H1 (cell line): ENCODE measurements at regions not wholly inside any gene's neighbourhood (a gene's known extent, or its start where the extent isn't known, plus 50 kb on each side); places are given as distances from the start of the nearest gene placed in this dataset.

Source experiments
- CTCF ChIA-PET: fragments of 300-600 bp; sonication (Branson Sonifier 250); formaldehyde crosslinking; loops from one replicate; lab custom pipeline; 2021; ENCODE audit not compliant: partially characterized antibody; lab: Charles Lee
- POLR2A ChIA-PET: fragments of 300-600 bp; sonication (Branson Sonifier 250); formaldehyde crosslinking; loops from one replicate; lab custom pipeline; 2021; ENCODE audit warnings: inconsistent platforms; ENCODE audit not compliant: partially characterized antibody; lab: Charles Lee
- DNase-seq, 2 experiments: peaks; one replicate each; pipeline versions ENCODE4 v3.0.0 to v3.0.0-alpha.2; 2010 to 2022; ENCODE audit warnings: low spot score in 2 of 2, low read depth in 1 of 2, mixed read lengths in 1 of 2
- FAIRE-seq: peaks from 2 replicates; lab custom pipeline; 2011; peaks lifted over from hg19 to GRCh38; lab: Jason Lieb, UNC
- H2AFZ ChIP-seq: 2 replicates; pipeline ENCODE4 v1.8.1; 2012; ENCODE audit warnings: low read length, inconsistent platforms
- H2AK5ac ChIP-seq: 2 replicates; pipeline ENCODE4 v1.6.1; 2013; ENCODE audit warnings: low read depth, low read length
- H2BK120ac ChIP-seq: replicated peaks from 2 replicates; pipeline ENCODE3; 2013; ENCODE audit warnings: low read depth, low read length, inconsistent platforms
- H2BK12ac ChIP-seq: 2 replicates; pipeline ENCODE4 v1.6.1; 2013; ENCODE audit warnings: low read depth, low read length
- H2BK15ac ChIP-seq: 2 replicates; pipeline ENCODE4 v1.6.1; 2013; ENCODE audit warnings: low read length
- H2BK20ac ChIP-seq: 2 replicates; pipeline ENCODE4 v1.6.1; 2013; ENCODE audit warnings: low read length
- H2BK5ac ChIP-seq: 2 replicates; pipeline ENCODE4 v1.6.1; 2013; ENCODE audit warnings: low read depth, low read length
- H3K14ac ChIP-seq: 2 replicates; pipeline ENCODE4 v1.6.1; 2013; ENCODE audit warnings: inconsistent platforms; ENCODE audit not compliant: insufficient read length
- H3K18ac ChIP-seq: 2 replicates; pipeline ENCODE4 v1.6.1; 2013; ENCODE audit warnings: low read length; ENCODE audit errors: extremely low read depth
- H3K23ac ChIP-seq: 2 replicates; pipeline ENCODE4 v1.6.1; 2013; ENCODE audit warnings: inconsistent platforms; ENCODE audit not compliant: insufficient read length
- H3K23me2 ChIP-seq: 2 replicates; pipeline ENCODE4 v1.6.1; 2013; ENCODE audit warnings: low read depth, low read length
- H3K27ac ChIP-seq: 2 replicates; pipeline ENCODE4 v1.6.1; 2011; ENCODE audit warnings: low read depth, low read length, inconsistent platforms
- H3K27me3 ChIP-seq, 4 experiments: replicated peaks in 1 of 4; 1 replicate in 1 of 4; 2 replicates in 3 of 4; pipeline versions ENCODE4 v1.6.1 to v1.8.1; 2011 to 2013; ENCODE audit warnings: low read length in 3 of 4, mild to moderate bottlenecking in 3 of 4, inconsistent platforms in 2 of 4, mixed read lengths in 2 of 4, moderate library complexity in 1 of 4; ENCODE audit not compliant: control insufficient read depth in 3 of 4, insufficient read depth in 3 of 4; ENCODE audit errors: extremely low read depth in 1 of 4
- H3K36me3 ChIP-seq, 4 experiments: 2 replicates each; pipeline versions ENCODE4 v1.6.1 to v1.8.1; 2011 to 2013; ENCODE audit warnings: mild to moderate bottlenecking in 4 of 4, low read length in 3 of 4, moderate library complexity in 2 of 4, control low read depth in 1 of 4, inconsistent platforms in 1 of 4; ENCODE audit not compliant: insufficient read depth in 4 of 4, control insufficient read depth in 2 of 4
- H3K4ac ChIP-seq: replicated peaks from 2 replicates; pipeline ENCODE3; 2013; ENCODE audit warnings: low read length, low read depth, mixed read lengths, inconsistent platforms; ENCODE audit not compliant: insufficient read length
- H3K4me1 ChIP-seq, 4 experiments: replicated peaks in 1 of 4; 1 replicate in 1 of 4; 2 replicates in 3 of 4; pipeline versions ENCODE4 v1.6.1 to v1.8.1; 2011 to 2013; ENCODE audit warnings: low read length in 3 of 4, inconsistent platforms in 2 of 4, mixed read lengths in 1 of 4; ENCODE audit not compliant: insufficient read depth in 4 of 4, control insufficient read depth in 3 of 4
- H3K4me2 ChIP-seq, 2 experiments: 2 replicates each; pipeline versions ENCODE4 v1.6.1 to v1.8.1; 2011 to 2013; ENCODE audit warnings: low read depth in 2 of 2, low read length in 2 of 2, control low read depth in 1 of 2, inconsistent platforms in 1 of 2, mild to moderate bottlenecking in 1 of 2; ENCODE audit not compliant: insufficient read depth in 1 of 2
- H3K4me3 ChIP-seq, 4 experiments: fragments of 200-600, 300-600 bp in 1 of 4; sonication (generic), shearing (Covaris generic), sonication (Bioruptor Twin) in 1 of 4; 2 replicates each; pipeline versions ENCODE4 v1.5.1 to v1.8.1; 2011 to 2016; ENCODE audit warnings: low read length in 4 of 4, low read depth in 3 of 4, control low read depth in 2 of 4, inconsistent platforms in 2 of 4, mild to moderate bottlenecking in 2 of 4, mixed read lengths in 1 of 4, moderate library complexity in 1 of 4; ENCODE audit not compliant: insufficient read depth in 2 of 4; ENCODE audit errors: extremely low read depth in 1 of 4
- H3K56ac ChIP-seq: replicated peaks from 2 replicates; pipeline ENCODE3; 2013; ENCODE audit warnings: low read depth, mild to moderate bottlenecking, mixed read lengths, low read length, inconsistent platforms; ENCODE audit not compliant: insufficient read length
- H3K79me1 ChIP-seq: 2 replicates; pipeline ENCODE4 v1.6.1; 2013; ENCODE audit warnings: low read depth, low read length, control low read depth
- H3K79me2 ChIP-seq, 2 experiments: 2 replicates each; pipeline versions ENCODE4 v1.6.1 to v1.8.1; 2012 to 2013; ENCODE audit warnings: low read length in 2 of 2, mild to moderate bottlenecking in 2 of 2, inconsistent platforms in 1 of 2; ENCODE audit not compliant: insufficient read depth in 2 of 2, control insufficient read depth in 1 of 2
- H3K9ac ChIP-seq, 4 experiments: replicated peaks in 1 of 4; 1 replicate in 1 of 4; 2 replicates in 3 of 4; pipeline versions ENCODE4 v1.6.1 to v1.8.1; 2011 to 2013; ENCODE audit warnings: low read depth in 3 of 4, low read length in 3 of 4, control low read depth in 2 of 4, mild to moderate bottlenecking in 2 of 4, moderate library complexity in 2 of 4, inconsistent platforms in 1 of 4; ENCODE audit errors: extremely low read depth in 1 of 4
- H3K9me3 ChIP-seq, 2 experiments: 2 replicates each; pipeline versions ENCODE4 v1.6.1 to v1.8.1; 2012 to 2013; ENCODE audit warnings: mild to moderate bottlenecking in 2 of 2, moderate library complexity in 2 of 2, control low read depth in 1 of 2, inconsistent platforms in 1 of 2, low read depth in 1 of 2, low read length in 1 of 2, mixed read lengths in 1 of 2; ENCODE audit not compliant: insufficient read depth in 2 of 2
- H4K20me1 ChIP-seq, 2 experiments: replicated peaks in 1 of 2; 2 replicates each; pipeline versions ENCODE3 to v1.8.1; 2011 to 2013; ENCODE audit warnings: inconsistent platforms in 2 of 2, low read length in 2 of 2, mild to moderate bottlenecking in 1 of 2; ENCODE audit not compliant: insufficient read depth in 2 of 2, control insufficient read depth in 1 of 2
- H4K5ac ChIP-seq: 2 replicates; pipeline ENCODE4 v1.6.1; 2013; ENCODE audit warnings: low read length, low read depth, mixed read lengths, inconsistent platforms; ENCODE audit not compliant: insufficient read length
- H4K8ac ChIP-seq: 2 replicates; pipeline ENCODE4 v1.8.0; 2013; ENCODE audit warnings: mild to moderate bottlenecking, moderate library complexity, low read length, inconsistent platforms; ENCODE audit not compliant: insufficient read depth; ENCODE audit errors: extremely low read depth
- H4K91ac ChIP-seq: replicated peaks from 2 replicates; pipeline ENCODE3; 2013; ENCODE audit warnings: low read length, mixed read lengths, inconsistent platforms; ENCODE audit not compliant: insufficient read length
- ASH2L ChIP-seq: fragments of 200-600, 300-600 bp; sonication (generic); IDR thresholded peaks from one replicate; pipeline ENCODE4 v1.7.1; 2017; ENCODE audit warnings: low read length
- CBX5 ChIP-seq: fragments of 300-800, 300-1000 bp; sonication (generic); IDR thresholded peaks from 2 replicates; pipeline ENCODE4 v1.7.1; 2016; ENCODE audit warnings: antibody characterized with exemption, low read length, low read depth
- CBX8 ChIP-seq: fragments of 300-800, 300-1000 bp; sonication (generic); IDR thresholded peaks from 2 replicates; pipeline ENCODE4 v1.7.1; 2016; ENCODE audit warnings: low read depth, low read length, borderline replicate concordance
- CHD1 ChIP-seq: IDR thresholded peaks from 2 replicates; pipeline ENCODE4 v1.6.1; 2012; ENCODE audit warnings: low read depth, low read length, improper control_type of control experiment
- CREB1 ChIP-seq: IDR thresholded peaks from 2 replicates; pipeline ENCODE4 v1.6.1; 2012; ENCODE audit warnings: inconsistent platforms
- E2F6 ChIP-seq: IDR thresholded peaks from 2 replicates; pipeline ENCODE4 v1.6.1; 2012; ENCODE audit warnings: inconsistent platforms
- KDM1A ChIP-seq: fragments of 200-600, 300-600 bp; sonication (generic); IDR thresholded peaks from 2 replicates; pipeline ENCODE4 v1.7.1; 2016; ENCODE audit warnings: mild to moderate bottlenecking, low read length, borderline replicate concordance
- KDM5A ChIP-seq: fragments of 200-600 bp; IDR thresholded peaks from 2 replicates; pipeline ENCODE4 v1.7.1; 2012; ENCODE audit warnings: mild to moderate bottlenecking, low read length, inconsistent platforms, mixed read lengths
- PHF8 ChIP-seq: fragments of 200-600 bp; sonication (generic); conservative IDR thresholded peaks from 2 replicates; pipeline ENCODE4 v1.7.1; 2012; ENCODE audit warnings: low read depth, mild to moderate bottlenecking, inconsistent platforms, low read length, moderate library complexity
- USF2 ChIP-seq: IDR thresholded peaks from 2 replicates; pipeline ENCODE4 v1.6.1; 2011; ENCODE audit warnings: low read length, improper control_type of control experiment
- WGBS, 2 experiments: shearing (Covaris generic) in 1 of 2; methylation state at CpG; one replicate each; pipeline versions ENCODE4 v1.1.6 to v1.1.7; 2013 to 2015; ENCODE audit warnings: low lambda C conversion rate in 2 of 2, mixed read lengths in 2 of 2, inconsistent platforms in 1 of 2, low coverage in 1 of 2, missing lambda C conversion rate in 1 of 2; ENCODE audit not compliant: insufficient replicate concordance in 2 of 2, insufficient coverage in 1 of 2, insufficient read length in 1 of 2; ENCODE audit errors: extremely low coverage in 1 of 2, missing lambda C conversion rate in 1 of 2; 5-methylcytosine and 5-hydroxymethylcytosine counted together

- no peak overlapping the region for H3K23ac ChIP-seq
- no peaks in the 10 kb centered on the region for H3K79me2 ChIP-seq
- no peaks in the 10 kb centered on the region; a peak in 1 of 7 replicates for H3K4me1 ChIP-seq
- H3K4me3 ChIP-seq = no peak overlapping the region
- no peaks in the 10 kb centered on the region for H3K23me2 ChIP-seq
- H3K56ac ChIP-seq = no peak overlapping the region
- H3K4me2 ChIP-seq = no peak overlapping the region
- no peak overlapping the region for H2BK15ac ChIP-seq
- no peak overlapping the region for H3K18ac ChIP-seq
- H4K20me1 ChIP-seq = no peaks in the 10 kb centered on the region
- H4K8ac ChIP-seq = no peak overlapping the region
- H2AK5ac ChIP-seq = no peak overlapping the region
- peak overlapping the region; percentile 38 for H3K4ac ChIP-seq
- WGBS, 2 experiments = 100% methylated on average over 2 of the region's 2 CpGs; no CpG with 5 or more reads in 1 of the 2 experiments
- no peak overlapping the region for H2BK20ac ChIP-seq
- H3K9ac ChIP-seq = no peak overlapping the region
- H2BK5ac ChIP-seq = no peak overlapping the region
- no peak overlapping the region for H3K14ac ChIP-seq
- no peak overlapping the region for H4K91ac ChIP-seq
- no peaks in the 10 kb centered on the region for H3K27me3 ChIP-seq
- H3K27ac ChIP-seq = no peak overlapping the region
- FAIRE-seq = no peak
- no peak overlapping the region for H2BK12ac ChIP-seq
- no peak overlapping the region for H4K5ac ChIP-seq
- no peak for DNase-seq
- CTCF ChIA-PET = no interaction called here
- peaks cover 0 to 3% of the 10 kb centered on the region in 2 experiments; a peak in 1 of 4 replicates for H3K9me3 ChIP-seq
- no peaks in the 10 kb centered on the region for H3K79me1 ChIP-seq
- peaks cover 0 to 2% (median 0%) of the 10 kb centered on the region in 4 experiments; a peak in 1 of 8 replicates for H3K36me3 ChIP-seq
- POLR2A ChIA-PET = no interaction called here
- H2BK120ac ChIP-seq = no peak overlapping the region
- H2AFZ ChIP-seq = no peak overlapping the region
- TF ChIP-seq CREB1 (no peak), CBX8 (no peak), ASH2L (no peak), KDM1A (no peak), E2F6 (no peak), CHD1 (no peak), PHF8 (no peak), KDM5A (no peak), USF2 (no peak), CBX5 (no peak)
Measured at GRCh38 chr6:14746139-14746837, 499.6 kb upstream of the JARID2 start.
